ENCODE measurements at regions not wholly inside any gene's neighbourhood (a gene's known extent, or its start where the extent isn't known, plus 50 kb on each side); places are given as distances from the start of the nearest gene placed in this dataset.
"Not testable (repeated sequence)": the region's sequence is repeated elsewhere in the genome, so short reads cannot be mapped to it uniquely, and the experiment has no call there.

- H3K9ac ChIP-seq (ENCODE audit: low read length) = no peak overlapping the region
- no peaks in the 10 kb centered on the region for H3K4me1 ChIP-seq (ENCODE audit: control insufficient read depth, low read depth, low read length)
- H3K27ac ChIP-seq (ENCODE audit: low read length) = no peak overlapping the region
- peaks cover 2% of the 10 kb centered on the region for H3K9me3 ChIP-seq (ENCODE audit: control insufficient read depth, low read depth, low read length)
- no peaks in the 10 kb centered on the region for H3K27me3 ChIP-seq (ENCODE audit: control insufficient read depth, insufficient read depth, low read length)
- H3K36me3 ChIP-seq (ENCODE audit: control insufficient read depth, low read depth, low read length) = no peaks in the 10 kb centered on the region
- no peak overlapping the region for H3K4me3 ChIP-seq (ENCODE audit: low read length)
These were observed 888.8 kb downstream of the OTOL1 start for GRCh38 chr3:162385387-162385786.

GRCh38 chr3:162390891-162391290 is 894.3 kb downstream of the OTOL1 start:
- no peak overlapping the region for H3K9ac ChIP-seq (ENCODE audit: low read length)
- no peak overlapping the region for H3K27ac ChIP-seq (ENCODE audit: low read length)

DNA sequence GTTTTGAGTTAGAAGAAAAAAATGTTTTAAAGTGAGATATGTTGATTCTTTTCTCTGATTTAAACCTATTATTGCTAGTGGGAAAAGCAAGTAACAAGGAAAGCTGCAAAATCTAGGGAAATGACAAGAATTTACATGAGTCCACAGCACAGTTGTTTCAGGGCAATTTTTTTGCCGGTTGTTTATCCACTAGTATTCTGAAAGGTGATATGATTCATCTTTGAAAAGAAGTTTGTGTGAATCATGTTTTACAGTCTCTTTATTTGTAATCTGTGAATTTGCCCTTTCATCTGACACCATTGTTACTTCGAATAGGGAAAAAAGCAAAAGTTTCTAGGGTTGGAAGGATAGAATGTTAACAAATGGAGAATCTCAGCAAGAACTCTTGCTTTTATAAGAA is 894.7 kb downstream of the OTOL1 start:
- Histone ChIP-seq H3K4me1 (ENCODE audit: control insufficient read depth, low read depth, low read length) (no peaks in the 10 kb centered on the region), H3K27ac (ENCODE audit: low read length) (no peak overlapping the region), H3K36me3 (ENCODE audit: control insufficient read depth, low read depth, low read length) (no peaks in the 10 kb centered on the region), H3K27me3 (ENCODE audit: control insufficient read depth, insufficient read depth, low read length) (no peaks in the 10 kb centered on the region), H3K4me3 (ENCODE audit: low read length) (no peak overlapping the region), H3K9ac (ENCODE audit: low read length) (no peak overlapping the region), H3K9me3 (ENCODE audit: control insufficient read depth, low read depth, low read length) (no peaks in the 10 kb centered on the region)

More at GRCh38 chr3:162390891-162391290, 894.3 kb downstream of the OTOL1 start:
- no peak overlapping the region for H3K4me3 ChIP-seq (ENCODE audit: low read length)
- H3K27me3 ChIP-seq (ENCODE audit: control insufficient read depth, insufficient read depth, low read length) = no peaks in the 10 kb centered on the region
- H3K9me3 ChIP-seq (ENCODE audit: control insufficient read depth, low read depth, low read length) = no peaks in the 10 kb centered on the region
- H3K36me3 ChIP-seq (ENCODE audit: control insufficient read depth, low read depth, low read length) = no peaks in the 10 kb centered on the region
- no peaks in the 10 kb centered on the region for H3K4me1 ChIP-seq (ENCODE audit: control insufficient read depth, low read depth, low read length)

GRCh38 chr3:162395496-162395895 is 898.9 kb downstream of the OTOL1 start:
- H3K27me3 ChIP-seq (ENCODE audit: control insufficient read depth, insufficient read depth, low read length) = no peaks in the 10 kb centered on the region
- no peak overlapping the region for H3K9ac ChIP-seq (ENCODE audit: low read length)
- H3K36me3 ChIP-seq (ENCODE audit: control insufficient read depth, low read depth, low read length) = no peaks in the 10 kb centered on the region
- H3K4me3 ChIP-seq (ENCODE audit: low read length) = no peak overlapping the region
- no peaks in the 10 kb centered on the region for H3K9me3 ChIP-seq (ENCODE audit: control insufficient read depth, low read depth, low read length)
- H3K27ac ChIP-seq (ENCODE audit: low read length) = no peak overlapping the region
- no peaks in the 10 kb centered on the region for H3K4me1 ChIP-seq (ENCODE audit: control insufficient read depth, low read depth, low read length)

DNA sequence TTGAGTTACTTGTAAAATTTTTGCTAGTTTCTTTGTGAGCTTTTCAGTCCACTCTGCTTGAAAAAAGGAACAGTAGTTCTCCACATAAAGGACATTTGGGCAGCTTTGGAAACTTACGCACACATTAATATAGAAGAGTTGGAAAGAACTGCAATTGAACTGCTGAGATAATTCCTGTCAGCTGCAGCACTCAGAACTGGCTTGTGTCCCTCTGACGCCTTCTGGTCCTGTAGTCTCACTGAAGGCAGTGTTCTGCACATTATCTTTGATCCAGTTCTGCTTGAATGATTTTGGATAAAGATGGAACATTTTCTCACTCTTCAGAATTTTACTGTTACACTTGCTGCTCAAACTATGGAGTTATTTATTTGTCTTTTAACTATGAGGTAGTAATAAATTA is 901.9 kb downstream of the OTOL1 start:
- no peak overlapping the region for H3K9ac ChIP-seq (ENCODE audit: low read length)
- H3K9me3 ChIP-seq (ENCODE audit: control insufficient read depth, low read depth, low read length) = no peaks in the 10 kb centered on the region
- no peak overlapping the region for H3K4me3 ChIP-seq (ENCODE audit: low read length)
- H3K27me3 ChIP-seq (ENCODE audit: control insufficient read depth, insufficient read depth, low read length) = no peaks in the 10 kb centered on the region
- no peaks in the 10 kb centered on the region for H3K4me1 ChIP-seq (ENCODE audit: control insufficient read depth, low read depth, low read length)
- H3K36me3 ChIP-seq (ENCODE audit: control insufficient read depth, low read depth, low read length) = no peaks in the 10 kb centered on the region
- H3K27ac ChIP-seq (ENCODE audit: low read length) = no peak overlapping the region

- Histone ChIP-seq H3K27ac (ENCODE audit: low read length) (no peak overlapping the region), H3K4me1 (ENCODE audit: control insufficient read depth, low read depth, low read length) (no peaks in the 10 kb centered on the region), H3K27me3 (ENCODE audit: control insufficient read depth, insufficient read depth, low read length) (no peaks in the 10 kb centered on the region), H3K9ac (ENCODE audit: low read length) (no peak overlapping the region), H3K4me3 (ENCODE audit: low read length) (no peak overlapping the region), H3K36me3 (ENCODE audit: control insufficient read depth, low read depth, low read length) (no peaks in the 10 kb centered on the region), H3K9me3 (ENCODE audit: control insufficient read depth, low read depth, low read length) (no peaks in the 10 kb centered on the region)
These were observed 904.1 kb downstream of the OTOL1 start for GRCh38 chr3:162400697-162401096.

DNA sequence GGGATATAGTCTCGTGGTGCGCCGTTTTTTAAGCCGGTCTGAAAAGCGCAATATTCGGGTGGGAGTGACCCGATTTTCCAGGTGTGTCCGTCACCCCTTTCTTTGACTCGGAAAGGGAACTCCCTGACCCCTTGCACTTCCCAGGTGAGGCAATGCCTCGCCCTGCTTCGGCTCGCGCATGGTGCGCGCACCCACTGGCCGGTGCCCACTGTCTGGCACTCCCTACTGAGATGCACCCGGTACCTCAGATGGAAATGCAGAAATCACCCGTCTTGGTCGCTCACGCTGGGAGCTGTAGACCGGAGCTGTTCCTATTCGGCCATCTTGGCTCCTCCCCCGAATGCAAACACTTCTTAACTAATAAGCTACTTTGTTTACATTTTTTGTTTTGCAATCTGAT is 914.9 kb downstream of the OTOL1 start:
- H3K9me3 ChIP-seq (ENCODE audit: control insufficient read depth, low read depth, low read length); H3K4me1 ChIP-seq (ENCODE audit: control insufficient read depth, low read depth, low read length); H3K27me3 ChIP-seq (ENCODE audit: control insufficient read depth, insufficient read depth, low read length); H3K36me3 ChIP-seq (ENCODE audit: control insufficient read depth, low read depth, low read length); H3K9ac ChIP-seq (ENCODE audit: low read length); H3K4me3 ChIP-seq (ENCODE audit: low read length); H3K27ac ChIP-seq (ENCODE audit: low read length): not testable (repeated sequence)

- no peaks in the 10 kb centered on the region for H3K27me3 ChIP-seq (ENCODE audit: control insufficient read depth, insufficient read depth, low read length)
- no peaks in the 10 kb centered on the region for H3K9me3 ChIP-seq (ENCODE audit: control insufficient read depth, low read depth, low read length)
- H3K4me3 ChIP-seq (ENCODE audit: low read length) = no peak overlapping the region
- no peak overlapping the region for H3K9ac ChIP-seq (ENCODE audit: low read length)
- no peaks in the 10 kb centered on the region for H3K36me3 ChIP-seq (ENCODE audit: control insufficient read depth, low read depth, low read length)
- H3K4me1 ChIP-seq (ENCODE audit: control insufficient read depth, low read depth, low read length) = no peaks in the 10 kb centered on the region
- no peak overlapping the region for H3K27ac ChIP-seq (ENCODE audit: low read length)
These were observed 925.1 kb downstream of the OTOL1 start for GRCh38 chr3:162421721-162422120.

- Histone ChIP-seq H3K4me3 (ENCODE audit: low read length) (no peak overlapping the region), H3K9ac (ENCODE audit: low read length) (no peak overlapping the region), H3K36me3 (ENCODE audit: control insufficient read depth, low read depth, low read length) (no peaks in the 10 kb centered on the region), H3K27ac (ENCODE audit: low read length) (no peak overlapping the region), H3K4me1 (ENCODE audit: control insufficient read depth, low read depth, low read length) (no peaks in the 10 kb centered on the region), H3K9me3 (ENCODE audit: control insufficient read depth, low read depth, low read length) (no peaks in the 10 kb centered on the region), H3K27me3 (ENCODE audit: control insufficient read depth, insufficient read depth, low read length) (no peaks in the 10 kb centered on the region)
These were observed 931.6 kb downstream of the OTOL1 start for GRCh38 chr3:162428192-162428591.

- no peak overlapping the region for H3K27ac ChIP-seq (ENCODE audit: low read length)
- H3K9ac ChIP-seq (ENCODE audit: low read length) = no peak overlapping the region
- H3K27me3 ChIP-seq (ENCODE audit: control insufficient read depth, insufficient read depth, low read length) = no peaks in the 10 kb centered on the region
- no peaks in the 10 kb centered on the region for H3K9me3 ChIP-seq (ENCODE audit: control insufficient read depth, low read depth, low read length)
- H3K36me3 ChIP-seq (ENCODE audit: control insufficient read depth, low read depth, low read length) = no peaks in the 10 kb centered on the region
- no peaks in the 10 kb centered on the region for H3K4me1 ChIP-seq (ENCODE audit: control insufficient read depth, low read depth, low read length)
- no peak overlapping the region for H3K4me3 ChIP-seq (ENCODE audit: low read length)
These were observed 939.1 kb downstream of the OTOL1 start for GRCh38 chr3:162435750-162436149.

DNA sequence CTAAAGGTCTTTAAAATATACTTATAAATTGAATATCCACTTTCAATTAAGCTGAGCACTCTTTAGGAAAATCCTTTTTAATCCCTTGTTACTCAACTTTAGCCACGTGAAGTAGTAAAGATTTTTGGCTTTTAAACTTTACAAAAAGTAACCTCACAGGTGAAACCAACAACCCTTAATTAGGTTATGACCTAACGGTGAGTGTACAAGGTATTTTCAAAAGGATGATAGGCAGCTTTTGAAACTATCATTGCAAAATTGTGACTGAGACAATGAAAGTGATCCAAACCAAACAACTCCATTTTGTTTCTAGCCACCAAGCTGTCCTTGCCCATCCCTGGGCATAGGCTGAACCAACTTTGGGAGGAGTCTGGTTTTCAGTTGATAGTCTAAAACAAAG is 940.2 kb downstream of the OTOL1 start:
- Histone ChIP-seq H3K36me3 (ENCODE audit: control insufficient read depth, low read depth, low read length) (no peaks in the 10 kb centered on the region), H3K4me3 (ENCODE audit: low read length) (no peak overlapping the region), H3K27me3 (ENCODE audit: control insufficient read depth, insufficient read depth, low read length) (no peaks in the 10 kb centered on the region), H3K9ac (ENCODE audit: low read length) (no peak overlapping the region), H3K27ac (ENCODE audit: low read length) (no peak overlapping the region), H3K4me1 (ENCODE audit: control insufficient read depth, low read depth, low read length) (no peaks in the 10 kb centered on the region), H3K9me3 (ENCODE audit: control insufficient read depth, low read depth, low read length) (no peaks in the 10 kb centered on the region)

DNA sequence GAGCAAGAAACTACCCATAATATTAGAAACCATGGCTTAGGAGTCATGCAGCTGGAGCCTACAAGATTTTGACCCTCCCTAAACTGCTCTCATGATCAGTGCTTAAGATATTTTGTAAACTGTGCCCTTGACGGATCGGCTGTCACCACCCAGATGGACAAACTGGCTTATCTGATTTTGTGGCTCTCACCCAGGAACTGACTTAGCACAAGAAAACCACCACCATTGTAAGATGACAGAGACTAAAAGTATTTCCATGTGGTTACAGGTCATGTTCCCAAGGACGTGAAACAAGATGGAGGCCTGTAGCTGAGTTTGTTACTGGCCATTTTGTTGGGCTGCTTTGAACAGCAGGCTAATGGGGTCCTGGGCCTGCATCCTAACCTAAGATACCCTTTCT is 940.9 kb downstream of the OTOL1 start:
- Histone ChIP-seq H3K36me3 (ENCODE audit: control insufficient read depth, low read depth, low read length) (no peaks in the 10 kb centered on the region), H3K9ac (ENCODE audit: low read length) (no peak overlapping the region), H3K4me1 (ENCODE audit: control insufficient read depth, low read depth, low read length) (no peaks in the 10 kb centered on the region), H3K4me3 (ENCODE audit: low read length) (no peak overlapping the region), H3K27me3 (ENCODE audit: control insufficient read depth, insufficient read depth, low read length) (no peaks in the 10 kb centered on the region), H3K27ac (ENCODE audit: low read length) (no peak overlapping the region), H3K9me3 (ENCODE audit: control insufficient read depth, low read depth, low read length) (no peaks in the 10 kb centered on the region)

All from iPS-18a (cell line).